Osteoblast (primary cell): ENCODE measurements at regions not wholly inside any gene's neighbourhood (a gene's known extent, or its start where the extent isn't known, plus 50 kb on each side); places are given as distances from the start of the nearest gene placed in this dataset.
A peak's percentile ranks its signal among the peaks of the same experiment; 100 is the strongest.

ENCODE experiments used
- DNase-seq: peaks from one replicate; pipeline ENCODE4 v3.0.0; 2011; ENCODE audit warnings: low spot score, mixed read lengths; ENCODE audit not compliant: insufficient read length; ENCODE audit errors: missing footprints
- H2AFZ ChIP-seq: 2 replicates; pipeline ENCODE4 v1.6.0; 2011; ENCODE audit warnings: mild to moderate bottlenecking, low read length
- H3K27ac ChIP-seq: 2 replicates; pipeline ENCODE4 v1.5.1; 2011; ENCODE audit warnings: mild to moderate bottlenecking, low read depth, low read length, moderate library complexity
- H3K27me3 ChIP-seq: 2 replicates; pipeline ENCODE4 v1.6.0; 2012; ENCODE audit warnings: mild to moderate bottlenecking, control low read depth, inconsistent platforms, low read length, moderate library complexity; ENCODE audit not compliant: insufficient read depth
- H3K36me3 ChIP-seq: 2 replicates; pipeline ENCODE4 v1.5.1; 2011; ENCODE audit warnings: mild to moderate bottlenecking, low read length, control low read depth, moderate library complexity; ENCODE audit not compliant: insufficient read depth
- H3K4me1 ChIP-seq: 2 replicates; pipeline ENCODE4 v1.5.1; 2011; ENCODE audit warnings: mild to moderate bottlenecking, low read length, control low read depth, moderate library complexity; ENCODE audit not compliant: insufficient read depth
- H3K4me2 ChIP-seq: 2 replicates; pipeline ENCODE4 v1.6.0; 2011; ENCODE audit warnings: mild to moderate bottlenecking, low read length; ENCODE audit not compliant: insufficient read depth
- H3K4me3 ChIP-seq: fragments of 200-600 bp; sonication (generic); 3 replicates; pipeline ENCODE4 v1.5.1; 2012; ENCODE audit warnings: mild to moderate bottlenecking, low read length, inconsistent platforms; ENCODE audit not compliant: insufficient read depth
- H3K79me2 ChIP-seq: 2 replicates; pipeline ENCODE4 v1.6.0; 2012; ENCODE audit warnings: mild to moderate bottlenecking, low read length, control low read depth, inconsistent platforms; ENCODE audit not compliant: insufficient read depth
- H3K9me3 ChIP-seq: 2 replicates; pipeline ENCODE4 v1.5.1; 2011; ENCODE audit warnings: low read depth, low read length, control low read depth
- H4K20me1 ChIP-seq: 2 replicates; pipeline ENCODE4 v1.6.0; 2012; ENCODE audit warnings: mild to moderate bottlenecking, low read length, control low read depth; ENCODE audit not compliant: insufficient read depth
- TF ChIP-seq, protein P1 (sequence below): IDR thresholded peaks from 2 replicates; pipeline ENCODE4 v1.5.1; 2011; ENCODE audit warnings: mild to moderate bottlenecking, low read depth, low read length, moderate library complexity; ENCODE audit errors: extremely low read depth

DNA sequence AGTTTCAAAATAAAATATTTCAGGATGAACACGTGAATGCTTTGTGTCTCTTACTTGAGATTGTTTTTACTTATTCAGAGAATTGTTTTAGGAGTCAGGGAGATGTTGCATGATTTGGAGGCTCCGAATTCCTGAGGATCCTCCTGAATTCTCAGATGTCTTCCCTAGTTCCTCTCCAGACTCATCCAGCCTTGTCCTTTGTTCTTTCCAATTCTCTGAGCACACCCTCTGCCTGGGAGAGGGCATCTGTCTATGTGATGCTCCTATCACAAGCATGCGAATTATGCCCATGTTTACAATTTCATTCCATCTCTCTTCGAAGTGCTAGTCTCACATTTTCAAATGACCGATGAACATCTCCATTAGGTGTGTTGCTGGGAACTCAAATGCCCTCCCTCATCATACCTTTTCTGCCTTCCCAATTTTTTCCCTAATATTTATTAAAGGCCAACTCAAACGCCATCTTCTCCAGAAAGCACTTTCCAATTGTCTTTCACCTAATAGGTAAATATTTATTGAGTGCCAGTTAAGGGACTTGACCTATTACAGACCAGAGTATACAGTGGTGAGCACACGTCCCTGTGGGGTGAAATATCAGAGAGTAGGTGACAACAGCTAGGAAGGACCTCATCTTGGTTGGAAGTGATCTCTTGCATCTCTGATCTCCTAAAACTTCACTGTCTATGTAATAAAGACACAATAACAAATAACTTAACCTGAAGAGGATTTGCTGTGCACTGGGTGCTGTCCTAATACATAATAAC is 64.4 kb downstream of the ARF6 start:
- H4K20me1 ChIP-seq = no peaks in the 10 kb centered on the region
- H3K36me3 ChIP-seq = no peaks in the 10 kb centered on the region
- no peaks in the 10 kb centered on the region for H3K9me3 ChIP-seq
- H3K4me1 ChIP-seq = peaks cover 11% of the 10 kb centered on the region
- H3K79me2 ChIP-seq = no peaks in the 10 kb centered on the region
- TF ChIP-seq, protein P1, sequence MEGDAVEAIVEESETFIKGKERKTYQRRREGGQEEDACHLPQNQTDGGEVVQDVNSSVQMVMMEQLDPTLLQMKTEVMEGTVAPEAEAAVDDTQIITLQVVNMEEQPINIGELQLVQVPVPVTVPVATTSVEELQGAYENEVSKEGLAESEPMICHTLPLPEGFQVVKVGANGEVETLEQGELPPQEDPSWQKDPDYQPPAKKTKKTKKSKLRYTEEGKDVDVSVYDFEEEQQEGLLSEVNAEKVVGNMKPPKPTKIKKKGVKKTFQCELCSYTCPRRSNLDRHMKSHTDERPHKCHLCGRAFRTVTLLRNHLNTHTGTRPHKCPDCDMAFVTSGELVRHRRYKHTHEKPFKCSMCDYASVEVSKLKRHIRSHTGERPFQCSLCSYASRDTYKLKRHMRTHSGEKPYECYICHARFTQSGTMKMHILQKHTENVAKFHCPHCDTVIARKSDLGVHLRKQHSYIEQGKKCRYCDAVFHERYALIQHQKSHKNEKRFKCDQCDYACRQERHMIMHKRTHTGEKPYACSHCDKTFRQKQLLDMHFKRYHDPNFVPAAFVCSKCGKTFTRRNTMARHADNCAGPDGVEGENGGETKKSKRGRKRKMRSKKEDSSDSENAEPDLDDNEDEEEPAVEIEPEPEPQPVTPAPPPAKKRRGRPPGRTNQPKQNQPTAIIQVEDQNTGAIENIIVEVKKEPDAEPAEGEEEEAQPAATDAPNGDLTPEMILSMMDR = no peak
- no peak overlapping the region for H3K4me3 ChIP-seq
- H3K27me3 ChIP-seq = no peaks in the 10 kb centered on the region
- no peak overlapping the region for H3K4me2 ChIP-seq
- no peak overlapping the region for H2AFZ ChIP-seq
- peak; percentile 50 for DNase-seq
- H3K27ac ChIP-seq = no peak overlapping the region

DNA sequence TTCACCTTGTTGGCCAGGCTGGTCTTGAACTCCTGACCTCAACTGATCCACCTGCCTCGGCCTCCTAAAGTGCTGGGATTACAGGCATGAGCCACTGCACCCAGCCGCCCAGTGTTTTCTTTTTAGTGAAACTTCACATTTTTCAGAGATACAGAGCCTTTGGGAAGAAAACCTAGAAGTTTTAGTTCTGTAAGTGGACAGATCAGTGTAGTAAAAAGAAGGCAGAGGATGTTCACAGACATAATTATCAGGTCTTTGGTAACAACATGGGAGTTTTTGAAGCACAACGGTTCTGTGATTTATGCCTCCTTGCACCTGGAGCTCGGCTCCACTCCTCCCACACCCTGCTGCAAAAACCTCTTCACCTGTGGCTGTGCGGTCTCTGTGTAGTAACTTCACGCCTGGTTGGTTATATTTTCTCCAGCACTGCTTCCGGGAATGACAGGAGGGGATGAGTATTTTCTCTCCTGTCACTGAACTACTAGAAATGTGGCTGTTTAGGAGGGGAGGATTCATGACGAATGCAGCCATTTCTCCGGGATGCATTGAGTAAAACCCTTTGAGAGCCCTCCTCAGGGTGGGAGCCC is 67.0 kb downstream of the ARF6 start:
- DNase-seq = no peak
- no peaks in the 10 kb centered on the region for H3K79me2 ChIP-seq
- H3K4me1 ChIP-seq = peaks cover 2% of the 10 kb centered on the region
- no peaks in the 10 kb centered on the region for H3K36me3 ChIP-seq
- H3K4me3 ChIP-seq = no peak overlapping the region
- no peak overlapping the region for H2AFZ ChIP-seq
- no peaks in the 10 kb centered on the region for H3K9me3 ChIP-seq
- no peaks in the 10 kb centered on the region for H3K27me3 ChIP-seq
- no peak overlapping the region for H3K4me2 ChIP-seq
- TF ChIP-seq, protein P1 = no peak
- H4K20me1 ChIP-seq = no peaks in the 10 kb centered on the region
- no peak overlapping the region for H3K27ac ChIP-seq

DNA sequence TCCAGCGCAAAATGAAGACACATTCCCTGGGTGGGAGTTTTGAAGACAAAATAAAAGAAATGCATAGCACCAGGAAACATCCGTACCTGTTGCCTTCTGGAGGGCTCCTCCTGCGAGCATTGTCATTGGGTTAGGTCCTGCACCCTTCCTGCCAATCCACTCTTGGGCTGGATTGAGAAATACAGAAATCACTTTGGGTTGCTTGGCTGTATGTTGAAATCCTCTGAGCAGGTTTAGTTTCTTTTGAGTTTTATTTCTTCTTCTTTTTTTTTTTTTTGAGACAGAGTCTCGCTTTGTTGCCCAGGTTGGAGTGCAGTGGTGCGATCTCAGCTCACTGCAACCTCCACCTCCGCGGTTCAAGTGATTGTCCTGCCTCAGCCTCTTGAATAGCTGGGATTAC is 67.6 kb downstream of the ARF6 start:
- H2AFZ ChIP-seq = no peak overlapping the region
- H3K9me3 ChIP-seq = no peaks in the 10 kb centered on the region
- H3K4me1 ChIP-seq = no peaks in the 10 kb centered on the region
- H3K36me3 ChIP-seq = no peaks in the 10 kb centered on the region
- H4K20me1 ChIP-seq = no peaks in the 10 kb centered on the region
- H3K4me2 ChIP-seq = no peak overlapping the region
- no peaks in the 10 kb centered on the region for H3K27me3 ChIP-seq
- TF ChIP-seq, protein P1 = no peak
- no peak overlapping the region for H3K4me3 ChIP-seq
- H3K27ac ChIP-seq = no peak overlapping the region
- no peak for DNase-seq
- H3K79me2 ChIP-seq = no peaks in the 10 kb centered on the region
